ENCODE measurements at regions not wholly inside any gene's neighbourhood (a gene's known extent, or its start where the extent isn't known, plus 50 kb on each side); places are given as distances from the start of the nearest gene placed in this dataset.

DNA sequence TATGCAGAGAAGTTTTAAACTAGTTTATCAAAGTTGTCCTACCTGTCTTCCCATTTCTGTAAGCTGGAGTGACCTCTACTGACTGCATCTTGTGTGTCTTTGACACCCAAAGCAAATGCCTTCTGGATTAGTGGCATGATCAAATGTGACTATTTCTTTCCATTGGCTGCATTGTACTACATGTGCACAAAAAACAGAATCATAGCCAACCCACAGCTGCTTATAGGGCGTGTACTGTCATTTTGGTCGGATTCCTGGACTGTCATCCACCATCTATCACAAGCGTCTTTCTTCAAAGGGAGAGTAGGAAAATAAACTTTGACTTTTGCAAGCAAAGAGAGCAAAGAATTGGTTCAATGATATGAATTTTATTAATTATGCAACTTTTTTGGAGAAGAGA lies 310.6 kb downstream of the MAP2K6 start:
- Histone ChIP-seq H3K36me3 (ENCODE audit: low read length) (no peaks in the 10 kb centered on the region), H4K20me1 (ENCODE audit: low read depth, low read length) (no peaks in the 10 kb centered on the region), H3K9ac (ENCODE audit: low read length) (no peak overlapping the region), H3K4me2 (ENCODE audit: low read depth, low read length, poor library complexity, severe bottlenecking) (no peak overlapping the region), H3K9me2 (replicated peaks; ENCODE audit: insufficient read depth, low read length) (no peaks in the 10 kb centered on the region), H3K79me2 (ENCODE audit: insufficient read depth, low read length) (no peaks in the 10 kb centered on the region), H3K9me3 (ENCODE audit: insufficient read depth, low read length) (no peaks in the 10 kb centered on the region), H2AFZ (ENCODE audit: low read depth, low read length, severe bottlenecking) (no peak overlapping the region), H3K27ac (ENCODE audit: low read depth, low read length) (no peak overlapping the region), H3K27me3 (ENCODE audit: low read length) (no peaks in the 10 kb centered on the region), H3K4me3 (ENCODE audit: insufficient read depth, low read length, poor library complexity, severe bottlenecking) (no peak overlapping the region), H3F3A (ENCODE audit: insufficient read depth) (no peaks in the 10 kb centered on the region)
- TF ChIP-seq, protein P1, sequence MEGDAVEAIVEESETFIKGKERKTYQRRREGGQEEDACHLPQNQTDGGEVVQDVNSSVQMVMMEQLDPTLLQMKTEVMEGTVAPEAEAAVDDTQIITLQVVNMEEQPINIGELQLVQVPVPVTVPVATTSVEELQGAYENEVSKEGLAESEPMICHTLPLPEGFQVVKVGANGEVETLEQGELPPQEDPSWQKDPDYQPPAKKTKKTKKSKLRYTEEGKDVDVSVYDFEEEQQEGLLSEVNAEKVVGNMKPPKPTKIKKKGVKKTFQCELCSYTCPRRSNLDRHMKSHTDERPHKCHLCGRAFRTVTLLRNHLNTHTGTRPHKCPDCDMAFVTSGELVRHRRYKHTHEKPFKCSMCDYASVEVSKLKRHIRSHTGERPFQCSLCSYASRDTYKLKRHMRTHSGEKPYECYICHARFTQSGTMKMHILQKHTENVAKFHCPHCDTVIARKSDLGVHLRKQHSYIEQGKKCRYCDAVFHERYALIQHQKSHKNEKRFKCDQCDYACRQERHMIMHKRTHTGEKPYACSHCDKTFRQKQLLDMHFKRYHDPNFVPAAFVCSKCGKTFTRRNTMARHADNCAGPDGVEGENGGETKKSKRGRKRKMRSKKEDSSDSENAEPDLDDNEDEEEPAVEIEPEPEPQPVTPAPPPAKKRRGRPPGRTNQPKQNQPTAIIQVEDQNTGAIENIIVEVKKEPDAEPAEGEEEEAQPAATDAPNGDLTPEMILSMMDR (IDR thresholded peaks at IDR 0.05; ENCODE audit: insufficient read depth, low read length, poor library complexity, severe bottlenecking) = no peak
- no peak for TF ChIP-seq EZH2phosphoT487 (conservative IDR thresholded peaks at IDR 0.05; ENCODE audit: low read length)

DNA sequence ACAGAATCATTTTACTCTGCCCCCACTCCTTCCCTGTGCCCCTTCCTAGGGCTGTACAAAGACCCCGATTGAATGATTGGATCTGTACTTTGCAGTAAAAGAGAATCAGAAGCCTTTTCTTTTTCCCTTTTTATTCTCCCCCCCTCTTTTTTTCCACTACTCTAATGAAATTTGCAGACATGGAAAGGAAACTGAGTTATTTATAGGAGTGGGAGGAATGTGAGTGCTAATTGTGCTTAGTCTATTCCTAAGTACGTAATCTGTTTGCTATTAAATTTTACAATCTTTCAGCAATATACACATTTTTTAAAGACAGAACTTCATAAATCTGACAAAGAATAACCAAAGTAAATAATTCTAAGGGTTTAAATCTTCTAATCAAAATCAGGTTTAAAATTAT lies 314.3 kb downstream of the MAP2K6 start:
- Histone ChIP-seq H3K9me3 (ENCODE audit: insufficient read depth, low read length) (no peaks in the 10 kb centered on the region), H3K27me3 (ENCODE audit: low read length) (no peaks in the 10 kb centered on the region), H4K20me1 (ENCODE audit: low read depth, low read length) (no peaks in the 10 kb centered on the region), H3K9me2 (replicated peaks; ENCODE audit: insufficient read depth, low read length) (no peaks in the 10 kb centered on the region), H3K4me2 (ENCODE audit: low read depth, low read length, poor library complexity, severe bottlenecking) (no peak overlapping the region), H3K4me3 (ENCODE audit: insufficient read depth, low read length, poor library complexity, severe bottlenecking) (no peak overlapping the region), H3K27ac (ENCODE audit: low read depth, low read length) (no peak overlapping the region), H3K36me3 (ENCODE audit: low read length) (no peaks in the 10 kb centered on the region), H3K9ac (ENCODE audit: low read length) (no peak overlapping the region), H3K79me2 (ENCODE audit: insufficient read depth, low read length) (no peaks in the 10 kb centered on the region), H2AFZ (ENCODE audit: low read depth, low read length, severe bottlenecking) (no peak overlapping the region), H3F3A (ENCODE audit: insufficient read depth) (no peaks in the 10 kb centered on the region)
- TF ChIP-seq EZH2phosphoT487 (conservative IDR thresholded peaks at IDR 0.05; ENCODE audit: low read length) = no peak
- TF ChIP-seq, protein P1 (IDR thresholded peaks at IDR 0.05; ENCODE audit: insufficient read depth, low read length, poor library complexity, severe bottlenecking) = no peak

DNA sequence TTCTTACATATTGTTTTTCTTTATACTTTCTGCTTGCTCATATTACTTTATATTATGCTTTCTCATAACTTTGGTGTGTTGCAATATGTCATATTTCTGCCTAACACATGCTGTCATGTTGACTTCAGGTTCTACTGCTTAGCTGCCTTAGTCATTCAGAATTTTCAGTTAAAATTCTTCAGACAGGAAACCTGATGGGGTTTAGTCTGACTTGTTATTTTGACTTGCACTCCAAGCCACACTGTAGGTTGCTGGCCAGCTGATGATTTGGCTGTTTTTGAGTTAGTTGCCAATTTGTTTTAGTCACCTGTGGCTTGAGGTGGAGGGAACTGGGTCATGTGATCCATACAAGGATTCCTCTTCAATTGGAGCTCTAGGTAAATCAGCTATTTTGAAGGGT lies 315.4 kb downstream of the MAP2K6 start:
- no peaks in the 10 kb centered on the region for H4K20me1 ChIP-seq (ENCODE audit: low read depth, low read length)
- TF ChIP-seq EZH2phosphoT487 (conservative IDR thresholded peaks at IDR 0.05; ENCODE audit: low read length) = no peak
- TF ChIP-seq, protein P1 (IDR thresholded peaks at IDR 0.05; ENCODE audit: insufficient read depth, low read length, poor library complexity, severe bottlenecking) = no peak
- no peak overlapping the region for H3K4me3 ChIP-seq (ENCODE audit: insufficient read depth, low read length, poor library complexity, severe bottlenecking)
- H2AFZ ChIP-seq (ENCODE audit: low read depth, low read length, severe bottlenecking) = no peak overlapping the region
- no peaks in the 10 kb centered on the region for H3K27me3 ChIP-seq (ENCODE audit: low read length)
- H3K27ac ChIP-seq (ENCODE audit: low read depth, low read length) = no peak overlapping the region
- no peaks in the 10 kb centered on the region for H3K36me3 ChIP-seq (ENCODE audit: low read length)
- H3K9ac ChIP-seq (ENCODE audit: low read length) = no peak overlapping the region
- no peaks in the 10 kb centered on the region for H3F3A ChIP-seq (ENCODE audit: insufficient read depth)
- no peak overlapping the region for H3K4me2 ChIP-seq (ENCODE audit: low read depth, low read length, poor library complexity, severe bottlenecking)
- H3K9me2 ChIP-seq (replicated peaks; ENCODE audit: insufficient read depth, low read length) = no peaks in the 10 kb centered on the region
- H3K79me2 ChIP-seq (ENCODE audit: insufficient read depth, low read length) = no peaks in the 10 kb centered on the region
- no peaks in the 10 kb centered on the region for H3K9me3 ChIP-seq (ENCODE audit: insufficient read depth, low read length)

All from SU-DHL-6 (cell line).